SK-N-SH (cell line): ENCODE measurements at regions not wholly inside any gene's neighbourhood (a gene's known extent, or its start where the extent isn't known, plus 50 kb on each side); places are given as distances from the start of the nearest gene placed in this dataset.

Experiments used
- CTCF ChIA-PET: fragments of 300-600, 350-600 bp; formaldehyde crosslinking; extraction: SDS; loops from one replicate; lab custom pipeline; 2021; lab: Yijun Ruan, JAX
- POLR2A ChIA-PET: fragments of 350-600 bp; sonication (Branson Sonifier 250); formaldehyde crosslinking; extraction: SDS; loops from one replicate; lab custom pipeline; 2020; ENCODE audit warnings: antibody characterized with exemption, inconsistent platforms; lab: Yijun Ruan, JAX
- DNase-seq: peaks from one replicate; pipeline ENCODE4 v3.0.0; 2012
- H2AFZ ChIP-seq: fragments of 200-600 bp; sonication (generic); 2 replicates; pipeline ENCODE4 v1.8.1; 2016; ENCODE audit warnings: antibody characterized with exemption, mild to moderate bottlenecking, low read depth
- H3F3A ChIP-seq: fragments of 200-600 bp; sonication (generic); replicated peaks from 2 replicates; pipeline ENCODE3; 2016; ENCODE audit warnings: antibody characterized with exemption, mild to moderate bottlenecking; ENCODE audit not compliant: insufficient read depth
- H3K27ac ChIP-seq, 2 experiments: fragments of 200-500 bp in 1 of 2; fragments of 200-600 bp in 1 of 2; sonication (Bioruptor generic) in 1 of 2; sonication (generic), shearing (Covaris generic) in 1 of 2; 2 replicates each; pipeline versions ENCODE4 v1.5.1 to v1.6.1; 2014 to 2016; ENCODE audit warnings: low read depth in 2 of 2, inconsistent platforms in 1 of 2, low read length in 1 of 2, mild to moderate bottlenecking in 1 of 2, mixed read lengths in 1 of 2
- H3K27me3 ChIP-seq: fragments of 200-600 bp; sonication (generic), shearing (Covaris generic); 2 replicates; pipeline ENCODE4 v1.6.1; 2016; ENCODE audit warnings: mixed run types; ENCODE audit not compliant: insufficient read depth
- H3K36me3 ChIP-seq, 2 experiments: fragments of 200-500 bp in 1 of 2; fragments of 200-600 bp in 1 of 2; sonication (Bioruptor generic) in 1 of 2; sonication (generic) in 1 of 2; replicated peaks in 1 of 2; 2 replicates each; pipeline versions ENCODE3 to v1.5.1; 2014 to 2016; ENCODE audit warnings: low read length in 1 of 2, mild to moderate bottlenecking in 1 of 2; ENCODE audit not compliant: insufficient read depth in 2 of 2, control insufficient read depth in 1 of 2
- H3K4me1 ChIP-seq, 2 experiments: fragments of 200-500 bp in 1 of 2; fragments of 200-600 bp in 1 of 2; sonication (Bioruptor generic) in 1 of 2; sonication (generic), shearing (Covaris generic) in 1 of 2; 2 replicates each; pipeline versions ENCODE4 v1.5.1 to v1.6.1; 2014 to 2016; ENCODE audit warnings: low read depth in 1 of 2, low read length in 1 of 2, mixed run types in 1 of 2; ENCODE audit not compliant: insufficient read depth in 2 of 2, control insufficient read depth in 1 of 2
- H3K4me2 ChIP-seq: fragments of 200-600 bp; sonication (generic), shearing (Covaris generic); 2 replicates; pipeline ENCODE4 v1.6.1; 2017; ENCODE audit warnings: mixed run types
- H3K4me3 ChIP-seq, 2 experiments: fragments of 200-500 bp in 1 of 2; fragments of 200-600 bp in 1 of 2; sonication (Bioruptor generic) in 1 of 2; sonication (generic), shearing (Covaris generic) in 1 of 2; 2 replicates each; pipeline versions ENCODE4 v1.5.1 to v1.8.1; 2014 to 2016; ENCODE audit warnings: low read depth in 2 of 2, inconsistent platforms in 1 of 2, low read length in 1 of 2, mild to moderate bottlenecking in 1 of 2, mixed read lengths in 1 of 2, moderate library complexity in 1 of 2
- H3K79me2 ChIP-seq: fragments of 200-600 bp; sonication (generic); 2 replicates; pipeline ENCODE4 v1.8.1; 2017; ENCODE audit warnings: mild to moderate bottlenecking; ENCODE audit not compliant: insufficient read depth
- H3K9ac ChIP-seq: fragments of 200-600 bp; sonication (generic); 2 replicates; pipeline ENCODE4 v1.6.1; 2017; ENCODE audit warnings: mixed run types
- H3K9me2 ChIP-seq: fragments of 200-600 bp; sonication (generic); 2 replicates; pipeline ENCODE4 v1.6.1; 2017; ENCODE audit warnings: mixed run types
- H3K9me3 ChIP-seq: fragments of 200-600 bp; sonication (generic); 2 replicates; pipeline ENCODE4 v1.6.1; 2017; ENCODE audit warnings: mixed run types, mild to moderate bottlenecking, moderate library complexity
- H4K20me1 ChIP-seq: fragments of 200-600 bp; sonication (generic); 2 replicates; pipeline ENCODE4 v1.6.1; 2017; ENCODE audit warnings: mild to moderate bottlenecking, mixed run types; ENCODE audit not compliant: insufficient read depth
- ELF1 ChIP-seq: IDR thresholded peaks from 2 replicates; pipeline ENCODE4 v1.4.0; 2012
- EZH2phosphoT487 ChIP-seq: fragments of 200-600 bp; sonication (generic); IDR thresholded peaks from 2 replicates; pipeline ENCODE4 v1.6.1; 2017; ENCODE audit warnings: low read depth, mixed run types, mild to moderate bottlenecking, antibody characterized with exemption, moderate library complexity, borderline replicate concordance
- FOXJ3 ChIP-seq: sonication (generic); formaldehyde crosslinking; IDR thresholded peaks from 2 replicates; pipeline ENCODE4 v1.5.1; 2020; ENCODE audit warnings: mild to moderate bottlenecking, missing genetic modification reagents
- GABPA ChIP-seq: IDR thresholded peaks from 2 replicates; pipeline ENCODE4 v1.4.0; 2012; ENCODE audit warnings: low read depth, mild to moderate bottlenecking
- MEF2A ChIP-seq: IDR thresholded peaks from 2 replicates; pipeline ENCODE4 v1.4.0; 2012; ENCODE audit warnings: low read depth, borderline replicate concordance
- NFIC ChIP-seq: IDR thresholded peaks from 2 replicates; pipeline ENCODE4 v1.4.0; 2012; ENCODE audit warnings: borderline replicate concordance
- PBX3 ChIP-seq: IDR thresholded peaks from 2 replicates; pipeline ENCODE4; 2012
- RCOR1 ChIP-seq: fragments of 150-350 bp; IDR thresholded peaks from 2 replicates; pipeline ENCODE4 v1.6.1; 2017; ENCODE audit warnings: antibody characterized with exemption, low read length
- REST ChIP-seq: IDR thresholded peaks from 2 replicates; pipeline ENCODE4 v1.6.1; 2012; ENCODE audit warnings: mild to moderate bottlenecking, low read depth, low read length, moderate library complexity
- RFX5 ChIP-seq: IDR thresholded peaks from 2 replicates; pipeline ENCODE4 v1.6.1; 2012; ENCODE audit warnings: mild to moderate bottlenecking, improper control_type of control experiment, low read length
- SMC3 ChIP-seq: IDR thresholded peaks from 2 replicates; pipeline ENCODE4 v1.6.1; 2012; ENCODE audit warnings: low read depth, low read length, improper control_type of control experiment
- TAF1 ChIP-seq: IDR thresholded peaks from 2 replicates; pipeline ENCODE4 v1.6.1; 2012; ENCODE audit warnings: low read depth, mild to moderate bottlenecking, low read length, moderate library complexity, borderline replicate concordance
- TCF12 ChIP-seq: IDR thresholded peaks from 2 replicates; pipeline ENCODE4 v1.4.0; 2012
- TEAD4 ChIP-seq: IDR thresholded peaks from 2 replicates; pipeline ENCODE4 v1.4.0; 2012; ENCODE audit warnings: mild to moderate bottlenecking, borderline replicate concordance; ENCODE audit not compliant: insufficient read depth
- WGBS: methylation state at CpG from one replicate; pipeline ENCODE4 v1.1.6; 2017; ENCODE audit warnings: low lambda C conversion rate; 5-methylcytosine and 5-hydroxymethylcytosine counted together
- TF ChIP-seq, protein P1 (sequence below): IDR thresholded peaks from 2 replicates; pipeline ENCODE4 v1.4.0; 2012; ENCODE audit warnings: low read depth
- TF ChIP-seq, protein P2 (sequence below): IDR thresholded peaks from 2 replicates; pipeline ENCODE4 v1.4.0; 2012; ENCODE audit warnings: low read depth, borderline replicate concordance
- TF ChIP-seq, protein P3 (sequence below): fragments of 150-350 bp; IDR thresholded peaks from 2 replicates; pipeline ENCODE4 v1.6.1; 2017; ENCODE audit warnings: antibody characterized with exemption, low read length, low read depth, borderline replicate concordance
- TF ChIP-seq, protein P4 (sequence below): fragments of 150-350 bp; IDR thresholded peaks from 2 replicates; pipeline ENCODE4 v1.6.1; 2016; ENCODE audit warnings: mild to moderate bottlenecking, low read depth, low read length
- TF ChIP-seq, protein P5 (sequence below): IDR thresholded peaks from 2 replicates; pipeline ENCODE4 v1.4.0; 2012; ENCODE audit warnings: low read depth, borderline replicate concordance
- TF ChIP-seq, protein P6 (sequence below): fragments of 200-600 bp; sonication (generic); IDR thresholded peaks from 2 replicates; pipeline ENCODE4 v1.6.1; 2017; ENCODE audit warnings: antibody characterized with exemption, mild to moderate bottlenecking, moderate library complexity

DNA sequence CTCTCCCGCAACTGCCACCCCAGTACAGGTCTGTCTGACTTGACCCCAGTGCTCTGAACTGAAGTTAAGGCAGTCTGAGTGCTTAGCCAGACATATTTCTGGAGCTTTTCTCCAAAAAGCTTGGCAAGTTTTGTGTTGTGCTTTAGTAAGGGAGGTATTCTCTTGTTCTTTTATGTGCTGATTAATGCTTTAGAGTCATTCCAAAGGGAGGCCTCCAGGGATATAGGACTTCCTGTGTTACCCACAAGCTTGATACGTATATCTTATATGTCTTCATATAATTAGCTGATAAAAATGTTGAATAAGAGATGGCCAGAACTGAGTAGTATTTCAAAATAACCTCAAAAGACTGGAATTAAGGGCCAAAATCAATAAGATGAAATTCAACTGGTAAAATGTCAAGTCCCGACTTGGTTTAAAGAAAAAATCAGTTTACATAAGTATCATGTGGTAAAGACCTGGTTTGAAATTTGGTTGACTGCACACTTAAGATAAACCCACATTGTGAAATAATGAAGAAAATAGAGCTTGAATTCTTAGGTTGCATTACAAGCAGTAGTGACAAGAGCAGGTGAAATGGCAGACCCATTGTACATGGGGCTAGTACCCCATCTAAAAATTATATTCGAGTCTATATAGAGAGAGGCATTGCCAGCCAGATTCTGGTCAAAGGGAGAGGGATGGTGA, 226.9 kb downstream of the SNX19 start:
- Histone ChIP-seq H3K4me2 (no peak overlapping the region), H3K9me3 (no peaks in the 10 kb centered on the region; the same call in 1 of the 2 replicates), H3K27ac (no peak overlapping the region), H3K9ac (no peak overlapping the region), H3F3A (no peaks in the 10 kb centered on the region), H3K4me3 (no peak overlapping the region), H3K4me1 (no peaks in the 10 kb centered on the region), H3K79me2 (no peaks in the 10 kb centered on the region), H3K27me3 (no peaks in the 10 kb centered on the region), H4K20me1 (no peaks in the 10 kb centered on the region), H3K36me3 (no peaks in the 10 kb centered on the region), H3K9me2 (no peaks in the 10 kb centered on the region)
- POLR2A ChIA-PET, result no interaction called here
- DNase-seq, result no peak
- CTCF ChIA-PET, result interaction anchor here (1.4 kb wide), 1 partner anchor 11 kb away, joined by 3 read pairs; no protein-coding TSS in a partner anchor
- 60% methylated on average over 4 of the region's 4 CpGs for WGBS
- TF ChIP-seq NFIC (no peak), MEF2A (no peak), TCF12 (no peak), EZH2phosphoT487 (no peak), TAF1 (no peak), PBX3 (no peak), ELF1 (no peak), RCOR1 (no peak), TEAD4 (no peak), SMC3 (no peak), GABPA (no peak), RFX5 (no peak), REST (no peak), FOXJ3 (no peak)
- TF ChIP-seq, protein P1, sequence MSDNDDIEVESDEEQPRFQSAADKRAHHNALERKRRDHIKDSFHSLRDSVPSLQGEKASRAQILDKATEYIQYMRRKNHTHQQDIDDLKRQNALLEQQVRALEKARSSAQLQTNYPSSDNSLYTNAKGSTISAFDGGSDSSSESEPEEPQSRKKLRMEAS, result no peak
- TF ChIP-seq, protein P2, sequence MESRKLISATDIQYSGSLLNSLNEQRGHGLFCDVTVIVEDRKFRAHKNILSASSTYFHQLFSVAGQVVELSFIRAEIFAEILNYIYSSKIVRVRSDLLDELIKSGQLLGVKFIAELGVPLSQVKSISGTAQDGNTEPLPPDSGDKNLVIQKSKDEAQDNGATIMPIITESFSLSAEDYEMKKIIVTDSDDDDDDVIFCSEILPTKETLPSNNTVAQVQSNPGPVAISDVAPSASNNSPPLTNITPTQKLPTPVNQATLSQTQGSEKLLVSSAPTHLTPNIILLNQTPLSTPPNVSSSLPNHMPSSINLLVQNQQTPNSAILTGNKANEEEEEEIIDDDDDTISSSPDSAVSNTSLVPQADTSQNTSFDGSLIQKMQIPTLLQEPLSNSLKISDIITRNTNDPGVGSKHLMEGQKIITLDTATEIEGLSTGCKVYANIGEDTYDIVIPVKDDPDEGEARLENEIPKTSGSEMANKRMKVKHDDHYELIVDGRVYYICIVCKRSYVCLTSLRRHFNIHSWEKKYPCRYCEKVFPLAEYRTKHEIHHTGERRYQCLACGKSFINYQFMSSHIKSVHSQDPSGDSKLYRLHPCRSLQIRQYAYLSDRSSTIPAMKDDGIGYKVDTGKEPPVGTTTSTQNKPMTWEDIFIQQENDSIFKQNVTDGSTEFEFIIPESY, result no peak
- TF ChIP-seq, protein P3, sequence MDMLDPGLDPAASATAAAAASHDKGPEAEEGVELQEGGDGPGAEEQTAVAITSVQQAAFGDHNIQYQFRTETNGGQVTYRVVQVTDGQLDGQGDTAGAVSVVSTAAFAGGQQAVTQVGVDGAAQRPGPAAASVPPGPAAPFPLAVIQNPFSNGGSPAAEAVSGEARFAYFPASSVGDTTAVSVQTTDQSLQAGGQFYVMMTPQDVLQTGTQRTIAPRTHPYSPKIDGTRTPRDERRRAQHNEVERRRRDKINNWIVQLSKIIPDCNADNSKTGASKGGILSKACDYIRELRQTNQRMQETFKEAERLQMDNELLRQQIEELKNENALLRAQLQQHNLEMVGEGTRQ, result no peak
- TF ChIP-seq, protein P4, sequence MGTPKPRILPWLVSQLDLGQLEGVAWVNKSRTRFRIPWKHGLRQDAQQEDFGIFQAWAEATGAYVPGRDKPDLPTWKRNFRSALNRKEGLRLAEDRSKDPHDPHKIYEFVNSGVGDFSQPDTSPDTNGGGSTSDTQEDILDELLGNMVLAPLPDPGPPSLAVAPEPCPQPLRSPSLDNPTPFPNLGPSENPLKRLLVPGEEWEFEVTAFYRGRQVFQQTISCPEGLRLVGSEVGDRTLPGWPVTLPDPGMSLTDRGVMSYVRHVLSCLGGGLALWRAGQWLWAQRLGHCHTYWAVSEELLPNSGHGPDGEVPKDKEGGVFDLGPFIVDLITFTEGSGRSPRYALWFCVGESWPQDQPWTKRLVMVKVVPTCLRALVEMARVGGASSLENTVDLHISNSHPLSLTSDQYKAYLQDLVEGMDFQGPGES, result no peak
- TF ChIP-seq, protein P5, sequence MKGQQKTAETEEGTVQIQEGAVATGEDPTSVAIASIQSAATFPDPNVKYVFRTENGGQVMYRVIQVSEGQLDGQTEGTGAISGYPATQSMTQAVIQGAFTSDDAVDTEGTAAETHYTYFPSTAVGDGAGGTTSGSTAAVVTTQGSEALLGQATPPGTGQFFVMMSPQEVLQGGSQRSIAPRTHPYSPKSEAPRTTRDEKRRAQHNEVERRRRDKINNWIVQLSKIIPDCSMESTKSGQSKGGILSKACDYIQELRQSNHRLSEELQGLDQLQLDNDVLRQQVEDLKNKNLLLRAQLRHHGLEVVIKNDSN, result no peak
- TF ChIP-seq, protein P6, sequence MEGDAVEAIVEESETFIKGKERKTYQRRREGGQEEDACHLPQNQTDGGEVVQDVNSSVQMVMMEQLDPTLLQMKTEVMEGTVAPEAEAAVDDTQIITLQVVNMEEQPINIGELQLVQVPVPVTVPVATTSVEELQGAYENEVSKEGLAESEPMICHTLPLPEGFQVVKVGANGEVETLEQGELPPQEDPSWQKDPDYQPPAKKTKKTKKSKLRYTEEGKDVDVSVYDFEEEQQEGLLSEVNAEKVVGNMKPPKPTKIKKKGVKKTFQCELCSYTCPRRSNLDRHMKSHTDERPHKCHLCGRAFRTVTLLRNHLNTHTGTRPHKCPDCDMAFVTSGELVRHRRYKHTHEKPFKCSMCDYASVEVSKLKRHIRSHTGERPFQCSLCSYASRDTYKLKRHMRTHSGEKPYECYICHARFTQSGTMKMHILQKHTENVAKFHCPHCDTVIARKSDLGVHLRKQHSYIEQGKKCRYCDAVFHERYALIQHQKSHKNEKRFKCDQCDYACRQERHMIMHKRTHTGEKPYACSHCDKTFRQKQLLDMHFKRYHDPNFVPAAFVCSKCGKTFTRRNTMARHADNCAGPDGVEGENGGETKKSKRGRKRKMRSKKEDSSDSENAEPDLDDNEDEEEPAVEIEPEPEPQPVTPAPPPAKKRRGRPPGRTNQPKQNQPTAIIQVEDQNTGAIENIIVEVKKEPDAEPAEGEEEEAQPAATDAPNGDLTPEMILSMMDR, result no peak
- TF ChIP-seq, all 33 proteins: peak for 0
- no peak overlapping the region for H2AFZ ChIP-seq
